GM18951 (cell line): ENCODE measurements at regions not wholly inside any gene's neighbourhood (a gene's known extent, or its start where the extent isn't known, plus 50 kb on each side); places are given as distances from the start of the nearest gene placed in this dataset.

ENCODE experiments used
- POLR2A ChIP-seq: IDR thresholded peaks from 4 replicates; pipeline ENCODE4 v1.6.1; 2011; ENCODE audit warnings: mild to moderate bottlenecking; ENCODE audit not compliant: insufficient read length, insufficient read depth; ENCODE audit errors: extremely low read depth
- in situ Hi-C: fragments of 300-500 bp; cut with MboI; formaldehyde crosslinking; loops from one replicate; pipeline ENCODE4 v1.12.0; 2022; ENCODE audit warnings: low sequenced_read_pairs, mixed read lengths, inconsistent platforms; ENCODE audit not compliant: unreplicated experiment

GRCh38 chr4:62881901-62882300 is 1527.3 kb downstream of the TECRL start:
- no peak for TF ChIP-seq POLR2A
- in situ Hi-C loops, result no loop called here

DNA sequence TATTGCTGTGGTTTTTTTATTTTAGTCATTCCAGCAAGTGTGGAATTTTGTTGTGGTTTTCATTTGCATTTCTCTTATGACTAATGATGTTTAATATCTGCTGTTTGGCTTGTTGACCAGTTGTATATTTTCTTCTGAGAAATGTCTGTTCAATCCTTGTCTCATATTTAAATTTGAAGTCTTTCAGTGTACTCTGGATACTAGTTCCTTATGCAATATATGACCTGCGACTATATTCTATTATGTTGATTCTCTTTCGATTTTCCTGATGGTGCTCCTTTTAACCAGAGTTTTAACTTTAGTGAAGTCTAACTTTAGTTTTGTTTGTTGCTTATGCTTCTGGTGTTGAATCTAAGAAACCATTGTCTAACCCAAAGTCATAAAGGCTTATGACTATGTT is 1528.0 kb downstream of the TECRL start:
- TF ChIP-seq POLR2A, result no peak
- in situ Hi-C loops, result no loop called here

DNA sequence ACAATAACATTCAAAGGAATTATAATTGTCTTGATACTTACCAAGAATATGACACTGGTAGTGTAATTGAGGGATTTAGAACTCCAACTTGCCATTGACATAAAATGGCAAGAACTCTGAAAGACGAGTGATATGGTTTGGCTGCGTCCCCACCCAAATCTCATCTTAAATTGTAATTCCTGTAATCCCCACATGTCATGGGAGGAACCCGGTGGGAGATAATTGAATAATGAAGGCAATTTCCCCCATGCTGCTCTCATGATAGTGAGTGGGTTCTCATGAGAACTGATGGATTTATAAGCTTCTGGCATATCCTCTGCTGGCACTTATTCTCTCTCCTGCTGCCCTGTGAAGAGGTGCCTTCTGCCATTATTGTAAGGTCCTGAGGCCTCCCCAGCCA is 1536.4 kb downstream of the TECRL start:
- no peak for TF ChIP-seq POLR2A
- in situ Hi-C loops, result no loop called here

DNA sequence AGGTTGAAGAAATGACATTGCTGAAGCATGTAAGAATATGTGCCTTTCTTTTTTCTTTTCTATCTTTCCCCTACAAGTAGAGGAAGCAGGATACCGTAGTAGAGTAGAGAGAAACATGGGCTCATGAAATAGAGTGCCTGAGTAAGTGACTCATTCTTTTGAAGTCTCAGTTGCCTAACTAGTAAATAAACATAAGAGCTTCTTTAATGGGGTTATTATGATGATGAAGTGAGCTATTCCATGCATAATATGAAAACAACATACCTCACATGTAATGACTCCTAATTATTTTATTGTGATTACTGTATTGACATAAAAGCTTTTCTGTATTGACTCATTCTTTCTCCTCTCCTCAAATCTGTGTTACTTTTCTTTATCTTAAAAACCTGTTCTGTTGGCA is 1538.2 kb downstream of the TECRL start:
- no peak for TF ChIP-seq POLR2A
- in situ Hi-C loops, result no loop called here

- no peak for TF ChIP-seq POLR2A
- in situ Hi-C loops, result no loop called here
Observed at GRCh38 chr4:62870451-62870850, 1538.8 kb downstream of the TECRL start.

- in situ Hi-C loops, result no loop called here
- no peak for TF ChIP-seq POLR2A
Observed at GRCh38 chr4:62865261-62865660, 1544.0 kb downstream of the TECRL start.

GRCh38 chr4:62849696-62850095 is 1559.6 kb downstream of the TECRL start:
- TF ChIP-seq POLR2A, result no peak
- in situ Hi-C loops, result no loop called here

DNA sequence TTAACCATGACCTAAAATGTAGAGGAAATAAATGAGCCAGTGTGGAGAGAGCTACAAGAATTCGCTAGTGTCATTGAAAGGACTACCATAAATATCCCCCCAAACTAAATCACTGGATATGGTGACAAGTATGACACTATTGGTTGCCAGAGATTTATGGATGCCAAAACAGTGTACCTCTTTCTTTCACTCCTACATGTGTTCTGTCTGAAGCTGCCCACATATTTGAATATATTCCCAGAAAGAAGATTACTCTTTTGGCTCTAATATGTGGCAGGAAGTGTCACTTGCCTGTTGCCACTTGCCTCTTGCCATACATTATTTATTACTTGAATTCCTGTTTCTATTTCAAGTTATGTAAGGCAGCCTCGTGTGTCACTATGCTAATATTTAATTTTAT is 1573.6 kb downstream of the TECRL start:
- no peak for TF ChIP-seq POLR2A
- in situ Hi-C loops, result no loop called here

DNA sequence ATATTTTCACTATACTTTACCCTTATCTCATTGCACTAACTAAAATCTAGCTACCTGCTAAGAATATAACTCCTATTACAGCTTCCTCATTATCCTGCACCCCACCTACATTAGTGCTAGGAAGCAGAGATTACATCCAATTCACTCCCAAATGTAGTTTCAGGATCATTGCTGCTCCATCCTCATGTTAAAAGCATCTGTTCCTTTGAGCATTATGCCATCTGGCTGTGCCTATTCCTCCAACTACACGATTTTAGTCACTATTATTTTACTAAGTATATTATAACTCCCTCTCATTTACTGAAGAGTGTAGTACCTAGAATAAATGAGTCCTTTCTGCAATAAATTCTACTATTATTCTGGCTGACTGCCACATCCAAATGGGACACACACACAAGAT is 1586.9 kb downstream of the TECRL start:
- no peak for TF ChIP-seq POLR2A
- in situ Hi-C loops, result no loop called here

DNA sequence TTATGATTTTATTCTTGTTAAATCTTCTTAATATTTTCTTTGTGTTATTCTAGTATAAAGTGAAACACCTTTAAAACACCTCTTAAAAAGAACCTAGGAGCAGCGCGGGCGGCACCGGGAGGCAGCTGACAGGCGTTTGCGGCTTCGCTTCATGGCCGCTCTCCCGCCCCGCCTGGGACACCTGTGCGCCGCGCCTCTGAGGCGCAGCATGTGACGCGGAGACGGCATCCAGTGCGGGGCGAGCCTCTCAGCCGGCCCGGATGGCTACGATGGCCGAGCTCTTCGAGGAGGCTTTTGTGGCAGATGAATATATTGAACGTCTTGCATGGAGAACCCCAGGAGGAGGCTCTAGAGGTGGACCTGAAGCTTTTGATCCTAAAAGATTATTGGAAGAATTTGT is 1592.7 kb downstream of the TECRL start:
- in situ Hi-C loops, result no loop called here
- TF ChIP-seq POLR2A, result no peak

DNA sequence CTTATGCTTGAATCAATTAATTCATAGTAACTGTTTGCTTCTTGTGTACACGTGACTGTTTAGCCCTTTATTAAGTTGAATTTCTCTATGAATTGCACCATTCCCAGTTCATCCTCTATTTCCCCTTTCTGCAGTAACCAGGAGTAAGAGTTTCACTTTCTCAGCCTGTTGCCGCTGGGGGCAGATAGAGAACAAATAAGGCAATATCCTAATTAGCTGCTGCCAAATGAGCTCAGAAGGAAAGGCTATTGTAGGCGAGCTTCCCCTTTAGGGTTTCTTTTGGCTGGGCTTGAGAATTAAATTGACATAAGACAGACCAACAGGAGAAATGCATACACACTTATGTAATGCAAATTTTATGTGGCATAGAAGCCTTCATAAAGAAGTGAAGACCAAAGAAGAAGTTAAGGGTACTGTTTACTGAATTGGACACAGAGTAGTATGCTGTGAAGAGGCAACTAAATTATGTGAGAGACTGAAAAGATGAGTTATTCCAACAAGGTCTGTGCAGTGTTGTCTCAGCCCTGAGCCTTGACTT is 1594.7 kb downstream of the TECRL start:
- in situ Hi-C loops, result no loop called here
- no peak for TF ChIP-seq POLR2A

DNA sequence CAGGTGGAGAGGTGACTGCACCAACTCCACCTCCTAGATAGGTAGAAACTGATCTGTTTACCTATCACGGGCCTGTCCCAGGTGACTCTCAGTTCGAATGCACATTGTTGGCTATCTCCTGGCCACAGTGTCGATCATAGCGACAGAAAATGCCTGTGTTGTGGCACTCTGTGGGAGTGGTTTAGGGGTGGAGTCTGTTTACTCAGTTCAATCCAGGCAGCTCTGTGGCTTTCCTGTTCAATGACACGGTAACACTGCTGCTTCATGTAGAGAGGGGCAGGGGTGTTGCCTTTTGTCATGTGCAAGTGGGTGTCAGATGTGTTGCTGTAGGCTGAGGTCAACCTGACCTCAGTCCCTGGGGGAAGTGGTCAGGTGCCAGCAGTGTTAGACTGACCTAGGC is 1602.4 kb downstream of the TECRL start:
- in situ Hi-C loops, result no loop called here
- TF ChIP-seq POLR2A, result no peak

GRCh38 chr4:62804075-62804474 is 1603.9 kb downstream of the ADGRL3 start:
- TF ChIP-seq POLR2A, result no peak
- in situ Hi-C loops, result no loop called here

DNA sequence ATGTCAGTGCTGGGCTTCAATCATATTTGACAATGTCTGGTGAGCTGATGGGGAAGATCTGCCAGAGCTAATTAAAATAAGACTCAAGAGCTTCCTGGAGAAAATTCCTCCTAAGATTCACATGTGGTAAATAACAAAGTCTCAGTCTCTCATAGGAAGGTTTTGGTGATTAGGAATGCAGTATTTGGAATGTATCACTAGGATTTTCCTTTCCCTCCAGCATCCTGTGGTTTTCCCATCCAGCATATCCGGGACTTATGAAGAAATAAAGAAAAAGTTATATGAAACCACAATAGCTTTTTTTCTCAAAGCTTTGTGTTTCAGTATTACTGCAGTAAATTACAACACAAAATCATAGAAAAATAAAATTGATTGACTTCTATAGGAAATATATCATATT is 1597.1 kb downstream of the ADGRL3 start:
- no peak for TF ChIP-seq POLR2A
- in situ Hi-C loops, result no loop called here

- no peak for TF ChIP-seq POLR2A
- in situ Hi-C loops, result no loop called here
Observed at GRCh38 chr4:62791386-62791785, 1591.3 kb downstream of the ADGRL3 start.
